Thymus (tissue), 11 donors: ENCODE measurements at regions not wholly inside any gene's neighbourhood (a gene's known extent, or its start where the extent isn't known, plus 50 kb on each side); places are given as distances from the start of the nearest gene placed in this dataset.

Experiments
- DNase-seq, 9 donors: peaks; one replicate each; pipeline ENCODE4 v3.0.0-alpha.2; 2013; ENCODE audit warnings: low spot score in 9 of 9, low read depth in 6 of 9, missing footprints in 1 of 9
- H3K27ac ChIP-seq, 2 donors: one replicate each; pipeline ENCODE4 v1.5.1; 2013; ENCODE audit warnings: control low read depth in 1 of 2, low read depth in 1 of 2, low read length in 1 of 2, mild to moderate bottlenecking in 1 of 2, moderate library complexity in 1 of 2
- H3K27me3 ChIP-seq, 2 donors: one replicate each; pipeline ENCODE4 v1.5.1; 2013; ENCODE audit warnings: low read length in 1 of 2; ENCODE audit not compliant: control insufficient read depth in 2 of 2, insufficient read depth in 1 of 2
- H3K36me3 ChIP-seq, 2 donors: one replicate each; pipeline ENCODE4 v1.5.1; 2013; ENCODE audit warnings: low read length in 1 of 2, mild to moderate bottlenecking in 1 of 2, moderate library complexity in 1 of 2; ENCODE audit not compliant: control insufficient read depth in 2 of 2, insufficient read depth in 2 of 2
- H3K4me1 ChIP-seq, 2 donors: one replicate each; pipeline ENCODE4 v1.5.1; 2013; ENCODE audit warnings: low read length in 2 of 2; ENCODE audit not compliant: control insufficient read depth in 2 of 2, insufficient read depth in 2 of 2
- H3K4me3 ChIP-seq, 2 donors: one replicate each; pipeline ENCODE4 v1.5.1; 2013; ENCODE audit warnings: low read length in 2 of 2, control low read depth in 1 of 2, mild to moderate bottlenecking in 1 of 2
- H3K9me3 ChIP-seq, 2 donors: one replicate each; pipeline ENCODE4 v1.5.1; 2013; ENCODE audit warnings: low read length in 1 of 2, mild to moderate bottlenecking in 1 of 2; ENCODE audit not compliant: control insufficient read depth in 2 of 2, insufficient read depth in 1 of 2
- WGBS: extraction: QIAGEN DNeasy Blood & Tissue Kit; methylation state at CpG from one replicate; pipeline ENCODE4 v1.1.7; 2013; 5-methylcytosine and 5-hydroxymethylcytosine counted together
- donor health status: healthy.

DNA sequence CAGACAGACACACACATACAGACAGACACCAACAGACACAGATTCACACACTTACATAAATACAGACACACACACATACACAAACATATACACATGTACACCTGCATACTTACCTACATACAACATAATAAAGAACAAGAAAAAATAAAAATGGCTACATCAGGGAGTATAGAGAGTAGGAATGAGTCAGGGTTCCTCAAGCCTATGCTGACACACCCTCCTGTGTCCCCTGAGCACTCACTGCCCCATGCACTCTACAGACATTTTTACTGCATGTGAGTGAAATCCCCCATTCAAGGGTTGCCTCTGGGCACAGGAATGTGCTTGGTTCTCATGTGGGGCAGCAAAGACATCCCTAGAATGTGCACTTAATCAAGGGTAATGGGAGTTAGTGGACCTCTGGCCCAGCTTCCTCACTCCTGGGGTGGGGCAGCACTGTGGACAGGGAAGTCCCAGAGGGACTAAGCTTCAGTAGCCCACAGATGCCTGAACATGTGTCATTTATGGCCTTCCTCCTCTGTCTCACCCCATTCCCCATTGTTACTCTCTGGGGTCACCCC, 185.9 kb upstream of the FOXA2 start:
- Histone ChIP-seq H3K36me3 (no peaks in the 10 kb centered on the region), H3K9me3 (no peaks in the 10 kb centered on the region), H3K27me3 (no peaks in the 10 kb centered on the region), H3K4me1 (no peaks in the 10 kb centered on the region), H3K4me3 (no peak overlapping the region), H3K27ac (no peak overlapping the region)
- DNase-seq: no peak

DNA sequence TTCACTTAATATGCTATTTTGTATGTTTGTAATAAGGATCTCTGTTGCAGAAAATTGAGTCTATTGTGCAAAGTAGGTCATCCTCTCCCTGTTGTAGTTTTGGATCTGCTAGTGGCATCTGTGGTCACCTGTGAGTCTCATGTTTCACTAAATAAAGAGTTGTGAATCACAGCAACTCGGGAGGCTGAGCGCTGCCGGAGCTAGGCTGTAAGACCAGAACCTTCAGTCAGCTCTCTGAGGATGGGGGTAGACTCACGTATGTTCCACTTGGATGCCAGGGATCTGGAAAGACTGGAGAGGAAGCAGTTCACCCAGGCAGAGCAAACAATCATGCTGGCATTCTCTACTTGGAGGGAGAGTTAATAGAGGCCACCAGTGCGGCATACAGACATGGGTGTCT, 187.3 kb upstream of the FOXA2 start:
- 87% methylated on average over 5 of the region's 5 CpGs for WGBS
- DNase-seq: no peak
- no peaks in the 10 kb centered on the region for H3K36me3 ChIP-seq
- no peak overlapping the region for H3K27ac ChIP-seq
- H3K9me3 ChIP-seq: no peaks in the 10 kb centered on the region
- no peak overlapping the region for H3K4me3 ChIP-seq
- no peaks in the 10 kb centered on the region for H3K27me3 ChIP-seq
- no peaks in the 10 kb centered on the region for H3K4me1 ChIP-seq

- Histone ChIP-seq H3K27ac (no peak overlapping the region), H3K4me3 (no peak overlapping the region), H3K27me3 (no peaks in the 10 kb centered on the region), H3K36me3 (no peaks in the 10 kb centered on the region), H3K4me1 (no peaks in the 10 kb centered on the region), H3K9me3 (no peaks in the 10 kb centered on the region)
- WGBS: 70% methylated on average over 3 of the region's 3 CpGs
- no peak for DNase-seq
Measured at GRCh38 chr20:22773344-22773743, 189.0 kb upstream of the FOXA2 start.

- no peaks in the 10 kb centered on the region for H3K27me3 ChIP-seq
- no peak overlapping the region for H3K4me3 ChIP-seq
- no peaks in the 10 kb centered on the region for H3K4me1 ChIP-seq
- H3K9me3 ChIP-seq: no peaks in the 10 kb centered on the region
- WGBS: 84% methylated on average over 1 of the region's 1 CpG
- no peak for DNase-seq
- H3K27ac ChIP-seq: no peak overlapping the region
- H3K36me3 ChIP-seq: no peaks in the 10 kb centered on the region
Measured at GRCh38 chr20:22775256-22775655, 190.9 kb upstream of the FOXA2 start.

- no peak overlapping the region for H3K27ac ChIP-seq
- DNase-seq: no peak
- no peaks in the 10 kb centered on the region for H3K27me3 ChIP-seq
- WGBS: 94% methylated on average over 2 of the region's 2 CpGs
- H3K4me3 ChIP-seq: no peak overlapping the region
- no peaks in the 10 kb centered on the region for H3K4me1 ChIP-seq
- H3K9me3 ChIP-seq: no peaks in the 10 kb centered on the region
- no peaks in the 10 kb centered on the region for H3K36me3 ChIP-seq
Measured at GRCh38 chr20:22775671-22776139, 191.3 kb upstream of the FOXA2 start.

- DNase-seq: no peak
- Histone ChIP-seq H3K9me3 (no peaks in the 10 kb centered on the region), H3K36me3 (no peaks in the 10 kb centered on the region), H3K4me1 (no peaks in the 10 kb centered on the region), H3K27ac (no peak overlapping the region), H3K4me3 (no peak overlapping the region), H3K27me3 (no peaks in the 10 kb centered on the region)
- WGBS: 98% methylated on average over 3 of the region's 3 CpGs
Measured at GRCh38 chr20:22776369-22776768, 192.0 kb upstream of the FOXA2 start.

GRCh38 chr20:22779878-22780277, 195.5 kb upstream of the FOXA2 start:
- H3K36me3 ChIP-seq: no peaks in the 10 kb centered on the region

GRCh38 chr20:22781869-22782268, 197.5 kb upstream of the FOXA2 start:
- H3K4me3 ChIP-seq: no peak overlapping the region
- no peaks in the 10 kb centered on the region for H3K9me3 ChIP-seq
- DNase-seq: no peak
- no peaks in the 10 kb centered on the region for H3K4me1 ChIP-seq
- H3K36me3 ChIP-seq: no peaks in the 10 kb centered on the region
- no peaks in the 10 kb centered on the region for H3K27me3 ChIP-seq
- H3K27ac ChIP-seq: no peak overlapping the region
- 92% methylated on average over 2 of the region's 2 CpGs for WGBS

More at GRCh38 chr20:22779878-22780277, 195.5 kb upstream of the FOXA2 start:
- H3K4me3 ChIP-seq: no peak overlapping the region
- no peaks in the 10 kb centered on the region for H3K4me1 ChIP-seq
- H3K9me3 ChIP-seq: no peaks in the 10 kb centered on the region
- 92% methylated on average over 2 of the region's 2 CpGs for WGBS
- H3K27me3 ChIP-seq: no peaks in the 10 kb centered on the region
- H3K27ac ChIP-seq: no peak overlapping the region
- DNase-seq: no peak

GRCh38 chr20:22789676-22790075, 205.3 kb upstream of the FOXA2 start:
- Histone ChIP-seq H3K36me3 (no peaks in the 10 kb centered on the region), H3K27ac (no peak overlapping the region), H3K4me3 (no peak overlapping the region), H3K27me3 (no peaks in the 10 kb centered on the region), H3K9me3 (no peaks in the 10 kb centered on the region), H3K4me1 (no peaks in the 10 kb centered on the region)
- 96% methylated on average over 2 of the region's 2 CpGs for WGBS
- no peak for DNase-seq

DNA sequence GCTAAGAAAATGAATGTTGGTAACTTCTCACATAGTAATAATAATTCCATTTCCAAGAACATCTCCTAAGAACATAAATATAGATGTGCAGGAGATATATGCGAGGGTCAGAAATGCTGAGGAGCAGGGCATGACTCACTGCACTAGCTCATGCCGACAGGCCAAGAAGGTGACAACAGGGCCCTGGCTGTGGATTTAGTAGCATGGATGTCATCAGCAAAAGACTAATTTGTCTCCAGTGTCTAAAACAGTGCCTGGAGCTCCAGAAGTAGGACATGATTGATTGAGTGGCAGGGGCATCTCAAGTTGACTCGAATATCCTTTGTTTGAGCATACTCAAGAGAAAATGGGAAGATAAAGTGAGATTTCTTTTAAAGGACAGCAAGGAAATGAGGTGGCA, 207.0 kb upstream of the FOXA2 start:
- H3K27ac ChIP-seq: no peak overlapping the region
- no peaks in the 10 kb centered on the region for H3K36me3 ChIP-seq
- no peak overlapping the region for H3K4me3 ChIP-seq
- no peaks in the 10 kb centered on the region for H3K27me3 ChIP-seq
- H3K4me1 ChIP-seq: no peaks in the 10 kb centered on the region
- H3K9me3 ChIP-seq: no peaks in the 10 kb centered on the region
- no peak for DNase-seq
- WGBS: 91% methylated on average over 3 of the region's 3 CpGs
